ENCODE measurements at regions not wholly inside any gene's neighbourhood (a gene's known extent, or its start where the extent isn't known, plus 50 kb on each side); places are given as distances from the start of the nearest gene placed in this dataset.

GRCh38 chr2:217068677-217069250, 208.9 kb upstream of the TNP1 start:
- no peak for DNase-seq

GRCh38 chr2:217067787-217068186, 207.9 kb upstream of the TNP1 start:
- DNase-seq = no peak

GRCh38 chr2:217066510-217067270, 206.8 kb upstream of the TNP1 start:
- DNase-seq = no peak

GRCh38 chr2:217065695-217066405, 206.0 kb upstream of the TNP1 start:
- no peak for DNase-seq

- no peak for DNase-seq
These were observed 205.1 kb upstream of the TNP1 start for GRCh38 chr2:217065012-217065290.

GRCh38 chr2:217064234-217065011, 204.6 kb upstream of the TNP1 start:
- no peak for DNase-seq

GRCh38 chr2:217063238-217063755, 203.4 kb upstream of the TNP1 start:
- DNase-seq = no peak

GRCh38 chr2:217062768-217063167, 202.9 kb upstream of the TNP1 start:
- DNase-seq = no peak

- no peak for DNase-seq
These were observed 202.1 kb upstream of the TNP1 start for GRCh38 chr2:217061916-217062505.

- no peak for DNase-seq
These were observed 201.2 kb upstream of the TNP1 start for GRCh38 chr2:217060951-217061547.

GRCh38 chr2:217060516-217060915, 200.7 kb upstream of the TNP1 start:
- DNase-seq = no peak

- no peak for DNase-seq
These were observed 199.2 kb upstream of the TNP1 start for GRCh38 chr2:217058791-217059755.

- DNase-seq = no peak
These were observed 197.9 kb upstream of the TNP1 start for GRCh38 chr2:217057773-217058172.

GRCh38 chr2:217055624-217056023, 195.8 kb upstream of the TNP1 start:
- DNase-seq = no peak

- no peak for DNase-seq
These were observed 194.9 kb upstream of the TNP1 start for GRCh38 chr2:217054791-217055190.

- DNase-seq = no peak
These were observed 193.2 kb upstream of the TNP1 start for GRCh38 chr2:217052856-217053577.

GRCh38 chr2:217051416-217051815, 191.6 kb upstream of the TNP1 start:
- no peak for DNase-seq

- DNase-seq = no peak
These were observed 190.1 kb upstream of the TNP1 start for GRCh38 chr2:217049956-217050355.

- DNase-seq = no peak
These were observed 189.6 kb upstream of the TNP1 start for GRCh38 chr2:217049422-217049821.

- no peak for DNase-seq
These were observed 188.9 kb upstream of the TNP1 start for GRCh38 chr2:217048730-217049129.

- DNase-seq = no peak
These were observed 187.8 kb upstream of the TNP1 start for GRCh38 chr2:217047631-217048030.
